IPS-NIHi7 (cell line): ENCODE measurements at regions not wholly inside any gene's neighbourhood (a gene's known extent, or its start where the extent isn't known, plus 50 kb on each side); places are given as distances from the start of the nearest gene placed in this dataset.
"Not testable (repeated sequence)": the region's sequence is repeated elsewhere in the genome, so short reads cannot be mapped to it uniquely, and the experiment has no call there.

Experiments
- DNase-seq: peaks from one replicate; pipeline ENCODE4 v3.0.0; 2012; ENCODE audit warnings: mixed read lengths; ENCODE audit errors: extremely low spot score

GRCh38 chr12:75705749-75706711, 194.6 kb upstream of the KRR1 start:
- no peak for DNase-seq

- no peak for DNase-seq
These were observed 193.3 kb upstream of the KRR1 start for GRCh38 chr12:75704664-75705063.

GRCh38 chr12:75704208-75704607, 192.8 kb upstream of the KRR1 start:
- no peak for DNase-seq

GRCh38 chr12:75703131-75703530, 191.7 kb upstream of the KRR1 start:
- DNase-seq, result no peak

GRCh38 chr12:75702477-75703093, 191.2 kb upstream of the KRR1 start:
- DNase-seq, result no peak

- no peak for DNase-seq
These were observed 190.4 kb upstream of the KRR1 start for GRCh38 chr12:75701859-75702258.

- no peak for DNase-seq
These were observed 188.5 kb upstream of the KRR1 start for GRCh38 chr12:75699728-75700496.

GRCh38 chr12:75699251-75699650, 187.8 kb upstream of the KRR1 start:
- DNase-seq, result no peak

- no peak for DNase-seq
These were observed 186.6 kb upstream of the KRR1 start for GRCh38 chr12:75698052-75698451.

GRCh38 chr12:75695926-75696325, 184.5 kb upstream of the KRR1 start:
- no peak for DNase-seq

- no peak for DNase-seq
These were observed 183.3 kb upstream of the KRR1 start for GRCh38 chr12:75694534-75695268.

GRCh38 chr12:75692876-75693275, 181.5 kb upstream of the KRR1 start:
- DNase-seq, result no peak

GRCh38 chr12:75690296-75690955, 179.0 kb upstream of the KRR1 start:
- no peak for DNase-seq

GRCh38 chr12:75686233-75686632, 174.8 kb upstream of the KRR1 start:
- not testable (repeated sequence) for DNase-seq

GRCh38 chr12:75685617-75686225, 174.3 kb upstream of the KRR1 start:
- DNase-seq, result no peak

GRCh38 chr12:75684678-75685616, 173.5 kb upstream of the KRR1 start:
- no peak for DNase-seq

- not testable (repeated sequence) for DNase-seq
These were observed 172.7 kb upstream of the KRR1 start for GRCh38 chr12:75683995-75684586.

- no peak for DNase-seq
These were observed 171.8 kb upstream of the KRR1 start for GRCh38 chr12:75683220-75683619.

- DNase-seq, result no peak
These were observed 166.1 kb upstream of the KRR1 start for GRCh38 chr12:75677522-75677921.
